HG03103 (cell line): ENCODE measurements at regions not wholly inside any gene's neighbourhood (a gene's known extent, or its start where the extent isn't known, plus 50 kb on each side); places are given as distances from the start of the nearest gene placed in this dataset.

Experiments
- ATAC-seq: cut with Tn5 transposase; IDR thresholded peaks from one replicate; pipeline ENCODE4 v1.9.1; 2021; ENCODE audit warnings: low read depth; ENCODE audit not compliant: unreplicated experiment

- ATAC-seq, result no peak
These were observed 82.1 kb upstream of the LRRC7 start for GRCh38 chr1:69485616-69486015.

- ATAC-seq, result no peak
These were observed 76.3 kb upstream of the LRRC7 start for GRCh38 chr1:69491416-69491815.

- no peak for ATAC-seq
These were observed 75.4 kb upstream of the LRRC7 start for GRCh38 chr1:69492286-69492685.

- no peak for ATAC-seq
These were observed 73.5 kb upstream of the LRRC7 start for GRCh38 chr1:69494221-69494620.

- no peak for ATAC-seq
These were observed 70.1 kb upstream of the LRRC7 start for GRCh38 chr1:69497441-69498221.

GRCh38 chr1:69498711-69499110 lies 69.0 kb upstream of the LRRC7 start:
- no peak for ATAC-seq

- ATAC-seq, result no peak
These were observed 68.4 kb upstream of the LRRC7 start for GRCh38 chr1:69499203-69499803.

- no peak for ATAC-seq
These were observed 64.7 kb upstream of the LRRC7 start for GRCh38 chr1:69502991-69503390.

GRCh38 chr1:69504730-69505252 lies 62.9 kb upstream of the LRRC7 start:
- ATAC-seq, result no peak

GRCh38 chr1:69506311-69506710 lies 61.4 kb upstream of the LRRC7 start:
- ATAC-seq, result no peak

GRCh38 chr1:69506721-69507120 lies 61.0 kb upstream of the LRRC7 start:
- no peak for ATAC-seq

- no peak for ATAC-seq
These were observed 57.7 kb upstream of the LRRC7 start for GRCh38 chr1:69510026-69510425.

GRCh38 chr1:69511426-69512192 lies 56.1 kb upstream of the LRRC7 start:
- no peak for ATAC-seq

- no peak for ATAC-seq
These were observed 54.1 kb upstream of the LRRC7 start for GRCh38 chr1:69513601-69514000.
